Stimulated activated CD8-positive, alpha-beta memory T cell treated with anti-CD3 and anti-CD28 coated beads, Interleukin-4, amount 100 ng/mL, for 24 hours (primary cell): ENCODE measurements at regions not wholly inside any gene's neighbourhood (a gene's known extent, or its start where the extent isn't known, plus 50 kb on each side); places are given as distances from the start of the nearest gene placed in this dataset.

ENCODE experiments used
- DNase-seq: peaks from one replicate; pipeline ENCODE4 v3.0.0-alpha.2; 2020; ENCODE audit warnings: low read depth

- DNase-seq: no peak
Measured at GRCh38 chr21:33155422-33155821, 74.3 kb upstream of the IFNAR2 start.

GRCh38 chr21:33157303-33157702 lies 72.4 kb upstream of the IFNAR2 start:
- no peak for DNase-seq

- DNase-seq: no peak
Measured at GRCh38 chr21:33158654-33159053, 71.1 kb upstream of the IFNAR2 start.

- DNase-seq: no peak
Measured at GRCh38 chr21:33162436-33162951, 67.2 kb upstream of the IFNAR2 start.

- no peak for DNase-seq
Measured at GRCh38 chr21:33168886-33169285, 60.9 kb upstream of the IFNAR2 start.

GRCh38 chr21:33169359-33169758 lies 60.4 kb upstream of the IFNAR2 start:
- DNase-seq: no peak

- no peak for DNase-seq
Measured at GRCh38 chr21:33171616-33172169, 58.0 kb upstream of the IFNAR2 start.

GRCh38 chr21:33174756-33175155 lies 55.0 kb upstream of the IFNAR2 start:
- DNase-seq: no peak
